Kidney (tissue), 13 donors: ENCODE measurements at regions not wholly inside any gene's neighbourhood (a gene's known extent, or its start where the extent isn't known, plus 50 kb on each side); places are given as distances from the start of the nearest gene placed in this dataset.

Experiments used
- DNase-seq, 5 donors: peaks; one replicate each; pipeline ENCODE4 v3.0.0-alpha.2; 2013 to 2020
- FAIRE-seq: peaks from 2 replicates; lab custom pipeline; 2012; peaks lifted over from hg19 to GRCh38; lab: Jason Lieb, UNC
- H3K27ac ChIP-seq, 2 donors: one replicate each; pipeline ENCODE4 v1.7.0; 2013; ENCODE audit warnings: low read depth in 2 of 2, low read length in 2 of 2, inconsistent platforms in 1 of 2
- H3K27me3 ChIP-seq: one replicate; pipeline ENCODE4 v1.7.1; 2013; ENCODE audit warnings: low read length, inconsistent platforms; ENCODE audit not compliant: control insufficient read depth, insufficient read depth
- H3K36me3 ChIP-seq, 3 donors: one replicate each; pipeline versions ENCODE4 v1.7.0 to v1.7.1; 2013; ENCODE audit warnings: low read length in 3 of 3, control low read depth in 1 of 3, inconsistent platforms in 1 of 3; ENCODE audit not compliant: insufficient read depth in 3 of 3, control insufficient read depth in 2 of 3
- H3K4me1 ChIP-seq, 3 donors: one replicate each; pipeline versions ENCODE4 v1.7.0 to v1.7.1; 2013; ENCODE audit warnings: low read length in 3 of 3, inconsistent platforms in 1 of 3, low read depth in 1 of 3; ENCODE audit not compliant: control insufficient read depth in 2 of 3, insufficient read depth in 2 of 3
- H3K4me3 ChIP-seq, 3 donors: one replicate each; pipeline versions ENCODE4 v1.7.0 to v1.8.1; 2013; ENCODE audit warnings: low read length in 3 of 3, control low read depth in 1 of 3, inconsistent platforms in 1 of 3
- H3K9ac ChIP-seq, 3 donors: one replicate each; pipeline versions ENCODE4 v1.7.0 to v1.7.1; 2013; ENCODE audit warnings: low read length in 3 of 3, control low read depth in 1 of 3, inconsistent platforms in 1 of 3
- H3K9me3 ChIP-seq, 3 donors: one replicate each; pipeline versions ENCODE4 v1.7.0 to v1.7.1; 2013; ENCODE audit warnings: low read length in 3 of 3, control low read depth in 1 of 3, inconsistent platforms in 1 of 3; ENCODE audit not compliant: control insufficient read depth in 2 of 3, insufficient read depth in 1 of 3
- CTCF ChIP-seq: IDR thresholded peaks from 3 replicates; pipeline ENCODE4 v1.5.1; 2012; ENCODE audit warnings: mild to moderate bottlenecking, moderate library complexity, borderline replicate concordance; ENCODE audit not compliant: insufficient read depth; ENCODE audit errors: extremely low read depth
- intact Hi-C: fragments of 100-400 bp; cut with DNase I; formaldehyde crosslinking; loops from one replicate; pipeline ENCODE4 v1.11.1; 2022
- donor health status: control.
- donor health status: control.
- donor health status: control.
- donor health status: control.
- donor health status: control.
- donor health status: DM: yes; HTN: yes; CAD: no.
- donor health status: Normal renal cell carcinoma (clear cell type).

DNA sequence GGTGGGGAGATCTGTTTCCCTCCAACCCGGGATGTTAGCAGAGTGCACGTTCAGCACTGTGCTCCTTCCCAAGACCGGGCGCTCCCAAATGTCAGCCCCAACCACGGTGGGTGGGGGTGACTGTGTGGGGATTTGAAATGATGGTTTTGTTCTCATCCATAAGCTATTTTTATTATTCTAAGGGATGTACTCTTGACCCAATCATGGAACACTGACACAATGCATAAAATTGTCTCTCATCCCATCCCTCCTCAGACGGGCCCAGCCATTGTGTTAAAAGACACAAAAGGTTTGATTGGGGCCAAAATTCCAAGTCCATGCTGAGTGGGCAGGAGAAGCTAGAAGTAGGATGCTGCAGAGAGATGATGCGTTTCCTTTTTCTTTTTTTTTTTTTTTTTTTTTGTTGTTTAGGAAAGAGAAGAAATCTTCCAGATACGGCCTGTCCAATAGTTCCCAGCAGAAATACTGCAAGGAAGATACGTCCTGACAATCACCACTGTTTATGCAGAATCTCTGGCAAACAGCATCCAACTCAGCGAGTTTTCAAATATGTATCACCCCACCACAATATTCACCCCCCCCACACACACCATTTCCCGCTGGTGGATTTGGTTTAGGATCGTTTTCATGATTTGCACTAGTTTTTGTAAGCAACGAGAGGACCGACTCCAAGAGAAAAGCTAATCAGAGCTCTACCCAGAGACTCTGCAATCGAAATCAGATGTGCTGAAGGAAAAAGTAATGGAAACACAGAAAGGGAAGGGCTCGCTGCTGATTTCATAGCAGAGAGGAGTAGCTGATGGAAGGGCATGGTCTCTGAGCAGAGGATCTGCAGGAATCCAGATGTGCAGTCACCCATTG, 163.5 kb upstream of the DYNLRB2 start:
- H3K27me3 ChIP-seq, result no peaks in the 10 kb centered on the region
- no peak overlapping the region for H3K9ac ChIP-seq
- peaks cover 0 to 3% (median 0%) of the 10 kb centered on the region in 3 donors for H3K9me3 ChIP-seq
- peaks cover 0 to 2% (median 0%) of the 10 kb centered on the region in 3 donors for H3K4me1 ChIP-seq
- intact Hi-C loops, result no loop called here
- H3K4me3 ChIP-seq, result no peak overlapping the region
- no peak for FAIRE-seq
- no peak for TF ChIP-seq CTCF
- peak in 3 of 5 donors; percentile 12 to 49 (median 35) for DNase-seq
- H3K27ac ChIP-seq, result no peak overlapping the region
- no peaks in the 10 kb centered on the region for H3K36me3 ChIP-seq

- H3K27ac ChIP-seq, result no peak overlapping the region
- no peaks in the 10 kb centered on the region for H3K36me3 ChIP-seq
- intact Hi-C loops, result no loop called here
- TF ChIP-seq CTCF, result no peak
- H3K4me1 ChIP-seq, result no peaks in the 10 kb centered on the region
- no peak overlapping the region for H3K4me3 ChIP-seq
- DNase-seq, result no peak
- FAIRE-seq, result no peak
- H3K9ac ChIP-seq, result no peak overlapping the region
- H3K9me3 ChIP-seq, result peaks cover 0 to 3% (median 0%) of the 10 kb centered on the region in 3 donors
- H3K27me3 ChIP-seq, result no peaks in the 10 kb centered on the region
These were observed 164.8 kb upstream of the DYNLRB2 start for GRCh38 chr16:80375973-80376372.

DNA sequence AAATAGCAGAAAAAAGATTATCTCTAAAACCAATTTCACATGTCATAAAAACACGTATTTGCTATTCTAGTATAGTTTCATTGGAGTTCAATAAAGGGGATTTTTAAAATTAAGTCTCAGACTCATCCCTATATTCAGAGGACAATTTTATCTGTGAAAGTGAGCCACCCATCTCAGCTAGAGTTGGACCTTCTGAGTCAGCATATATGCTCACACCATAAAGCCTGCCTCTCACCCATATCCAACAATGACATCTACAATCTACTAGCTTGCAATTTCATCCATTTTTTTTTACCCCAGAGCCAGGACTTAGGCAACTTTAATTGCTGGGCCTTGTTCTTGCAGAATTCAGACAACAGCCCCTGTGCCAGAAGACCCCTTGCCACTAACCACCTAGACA, 165.3 kb upstream of the DYNLRB2 start:
- H3K36me3 ChIP-seq, result no peaks in the 10 kb centered on the region
- H3K4me1 ChIP-seq, result no peaks in the 10 kb centered on the region
- DNase-seq (no peak), FAIRE-seq (no peak)
- TF ChIP-seq CTCF, result no peak
- intact Hi-C loops, result no loop called here
- H3K9ac ChIP-seq, result no peak overlapping the region
- no peaks in the 10 kb centered on the region for H3K27me3 ChIP-seq
- H3K9me3 ChIP-seq, result peaks cover 0 to 3% (median 0%) of the 10 kb centered on the region in 3 donors
- no peak overlapping the region for H3K27ac ChIP-seq
- no peak overlapping the region for H3K4me3 ChIP-seq
